ENCODE measurements at regions not wholly inside any gene's neighbourhood (a gene's known extent, or its start where the extent isn't known, plus 50 kb on each side); places are given as distances from the start of the nearest gene placed in this dataset.

DNA sequence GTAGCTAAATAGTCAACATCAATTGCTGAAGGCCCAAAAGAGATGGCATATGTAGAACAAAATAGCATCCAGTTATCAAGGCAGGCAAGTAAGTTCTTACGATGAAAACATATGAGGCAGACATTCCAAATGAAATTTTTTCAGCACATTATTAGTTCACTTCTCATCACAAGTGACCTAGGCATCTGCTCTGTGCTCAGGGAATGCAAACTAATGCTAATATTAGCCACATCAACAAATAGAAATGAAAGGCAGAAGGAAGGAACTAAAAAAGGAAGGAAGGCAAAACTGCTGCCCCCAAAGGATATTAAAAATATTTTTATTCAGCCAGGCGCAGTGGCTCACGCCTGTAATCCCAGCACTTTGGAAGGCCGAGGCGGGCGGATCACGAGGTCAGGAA lies 51.2 kb upstream of the ROCK1 start:
- DNase-seq (ENCODE audit: low spot score): no peak

DNA sequence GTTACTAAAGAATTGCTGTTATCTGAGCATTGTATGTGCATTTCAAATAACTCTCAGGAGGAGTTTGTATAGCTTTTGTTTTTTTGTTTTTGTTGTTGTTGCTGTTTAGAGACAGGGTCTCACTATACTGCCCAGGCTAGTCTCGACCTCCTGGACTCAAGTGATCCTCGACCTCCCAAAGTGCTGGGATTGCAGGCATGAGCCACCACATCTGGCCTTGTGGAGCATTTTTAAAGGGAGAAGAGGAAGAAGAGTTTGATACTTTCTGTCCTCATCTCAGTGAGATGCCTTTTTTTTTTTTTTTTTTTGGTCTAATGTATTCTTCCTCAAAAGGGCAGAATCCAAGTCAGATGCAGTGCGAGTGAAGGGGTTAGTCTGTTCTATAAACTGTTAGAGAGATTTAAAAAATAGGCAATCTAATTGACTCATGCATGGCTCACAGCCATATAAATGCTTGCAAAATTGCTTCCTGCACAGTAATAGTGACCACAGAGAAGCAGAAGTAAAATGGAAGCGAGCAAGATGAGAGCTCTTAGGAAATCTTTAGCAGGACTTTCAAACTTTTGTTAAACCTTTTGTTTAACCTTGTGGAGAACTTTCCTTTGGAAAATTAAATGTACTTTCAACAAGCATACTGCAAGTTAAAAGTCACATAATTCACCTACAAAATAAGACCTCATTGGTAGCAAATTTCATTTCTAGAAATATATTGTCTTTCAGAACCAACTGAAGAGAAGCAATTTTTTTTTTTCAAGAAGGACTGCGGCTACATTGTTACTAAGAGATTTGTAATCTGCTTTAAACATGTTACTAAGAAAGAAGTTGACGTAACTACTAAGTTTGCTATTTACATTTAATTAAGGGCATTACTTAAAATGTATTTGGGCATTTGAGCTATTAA lies 52.3 kb upstream of the ROCK1 start:
- peak; percentile 51 for DNase-seq (ENCODE audit: low spot score)

DNA sequence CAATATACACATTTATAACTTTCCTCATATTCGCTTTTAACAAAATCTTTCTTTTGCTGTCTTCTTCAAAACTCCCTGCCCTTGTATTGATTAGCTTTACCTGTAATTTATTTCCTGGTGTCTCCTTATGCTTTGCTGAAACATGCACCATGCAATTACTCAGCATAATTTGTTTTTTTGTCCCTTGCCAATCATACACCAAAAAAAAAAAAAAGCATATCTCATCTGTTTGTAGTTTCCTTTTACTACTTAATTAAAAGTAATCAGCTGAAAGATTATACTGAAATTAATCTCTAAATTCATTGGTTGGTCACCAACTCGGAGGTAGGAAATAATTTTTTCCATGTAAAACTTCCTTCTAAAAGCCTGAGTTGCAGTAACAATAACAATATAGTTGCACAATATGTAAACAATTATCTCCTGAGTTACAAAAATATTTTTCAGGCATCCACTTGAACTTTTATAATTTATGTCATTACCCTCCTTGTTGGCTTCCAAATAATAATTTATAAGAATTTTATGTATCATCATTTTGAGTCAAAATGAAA lies 53.0 kb upstream of the ROCK1 start:
- DNase-seq (ENCODE audit: low spot score): no peak

DNA sequence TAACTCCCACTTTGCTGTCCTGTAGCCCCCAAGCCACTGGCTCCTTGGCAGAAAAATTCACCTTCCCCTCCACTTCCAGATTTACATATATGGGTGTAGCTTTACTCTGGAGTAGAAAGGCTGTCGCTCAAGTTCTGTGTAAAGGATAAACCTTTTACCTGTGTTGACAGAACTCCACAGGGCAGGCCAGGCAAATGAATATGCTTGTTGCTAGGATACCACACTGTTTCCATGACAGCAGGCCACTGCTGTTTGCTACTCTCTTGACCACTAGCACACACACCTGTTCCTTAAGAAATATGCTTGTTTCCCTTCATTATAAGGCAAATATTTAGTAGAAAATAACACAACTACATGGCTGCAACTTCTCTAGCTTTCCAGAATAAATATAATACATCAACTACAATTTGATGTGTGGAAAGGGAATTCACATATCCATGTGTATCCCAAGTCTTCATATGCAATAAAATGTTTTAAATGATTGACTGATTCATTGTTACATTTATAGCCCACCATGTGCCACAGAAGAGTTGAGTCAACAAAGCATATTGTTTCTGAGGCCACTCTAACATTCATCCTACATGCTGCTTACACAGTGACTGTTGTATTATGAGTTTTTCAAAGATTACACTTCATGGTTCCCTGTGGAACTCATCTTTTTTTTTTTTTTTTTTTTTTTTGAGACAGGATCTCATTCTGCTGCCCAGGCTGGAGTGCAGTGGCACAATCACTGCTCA lies 56.2 kb upstream of the ROCK1 start:
- no peak for DNase-seq (ENCODE audit: low spot score)

DNA sequence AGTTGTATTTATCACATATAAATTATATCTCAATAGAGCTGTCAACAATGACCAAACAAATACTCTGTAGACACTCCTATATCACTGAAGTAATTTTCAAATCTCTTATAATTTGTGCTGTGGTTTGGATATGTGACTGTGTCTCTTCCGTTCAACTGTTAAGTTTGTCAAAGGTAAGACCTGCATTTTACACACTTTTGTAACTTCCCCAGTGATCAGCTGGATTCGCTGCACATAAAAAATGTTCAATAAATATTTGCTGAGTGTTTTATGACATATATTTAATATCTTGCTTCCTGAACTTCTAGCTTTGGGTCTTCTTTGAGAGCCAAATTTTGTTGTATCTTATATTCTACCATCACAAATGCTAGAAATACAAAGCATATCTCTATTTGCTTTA lies 57.3 kb upstream of the ROCK1 start:
- no peak for DNase-seq (ENCODE audit: low spot score)

DNA sequence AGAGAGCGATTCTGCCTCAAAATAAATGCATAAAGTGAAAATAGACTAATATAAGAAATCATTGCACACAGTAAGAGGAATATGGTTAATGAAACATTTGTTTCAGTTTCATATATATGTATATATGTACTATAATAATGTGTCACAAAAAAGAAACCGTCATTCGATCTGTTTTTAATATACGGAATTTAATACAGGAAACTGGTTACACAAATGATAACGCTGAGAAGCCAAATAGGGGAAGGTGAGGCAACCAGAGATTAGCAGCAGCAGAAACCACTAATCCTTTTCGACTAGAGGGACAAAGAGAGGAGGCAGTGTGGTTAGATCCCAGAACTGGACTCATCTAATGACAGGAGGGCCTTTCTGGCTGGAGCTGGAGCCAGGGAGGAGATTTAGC lies 64.2 kb upstream of the GREB1L start:
- no peak for DNase-seq (ENCODE audit: low spot score)

DNA sequence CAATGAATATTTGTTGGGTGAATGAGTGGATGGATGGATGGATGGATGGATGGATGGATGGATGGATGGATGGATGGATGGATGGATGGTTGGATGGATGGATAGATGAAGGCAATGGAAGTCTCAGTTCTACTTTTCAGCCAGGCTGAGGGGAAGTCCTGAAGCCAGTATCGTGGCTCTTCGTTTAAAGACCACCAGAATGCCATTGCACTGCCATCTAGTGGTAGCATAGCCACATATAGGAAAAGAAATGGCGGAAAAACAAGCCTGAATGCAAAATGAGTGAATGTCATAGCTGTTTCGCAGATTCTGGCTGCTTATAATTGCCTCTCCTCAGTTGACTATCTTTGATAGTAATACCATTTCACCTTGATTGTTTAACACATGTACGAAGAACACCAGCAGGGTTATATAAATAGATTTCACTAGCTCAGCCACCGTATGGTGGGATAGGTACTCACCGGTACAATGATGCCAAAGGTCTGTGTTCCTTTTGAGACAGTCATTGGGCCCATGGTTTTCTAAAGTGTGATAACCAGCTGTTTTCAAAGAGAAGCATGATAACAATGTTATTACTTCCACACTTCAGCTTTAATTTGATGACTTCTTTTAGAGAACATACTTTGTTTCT lies 62.3 kb upstream of the GREB1L start:
- peak; percentile 66 for DNase-seq (ENCODE audit: low spot score)

DNA sequence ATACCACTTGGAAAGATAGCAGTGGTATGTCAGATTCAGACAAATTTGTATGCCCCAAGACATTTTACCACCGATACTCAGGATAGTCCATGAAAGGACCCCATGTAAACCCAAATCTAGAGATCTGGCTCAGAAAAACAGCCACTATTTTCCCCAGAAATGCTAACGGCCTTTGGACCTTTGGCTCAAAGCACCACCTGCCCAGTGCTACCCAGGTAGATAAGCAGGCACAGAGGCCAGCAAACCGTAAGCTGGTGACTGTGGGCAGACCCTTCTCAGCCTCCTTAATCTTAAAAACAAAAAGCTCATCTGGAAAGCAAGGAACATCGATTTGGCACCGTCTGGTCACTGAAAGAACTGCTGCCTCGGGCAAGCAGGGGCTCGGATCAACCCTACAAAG lies 61.4 kb upstream of the GREB1L start:
- no peak for DNase-seq (ENCODE audit: low spot score)

DNA sequence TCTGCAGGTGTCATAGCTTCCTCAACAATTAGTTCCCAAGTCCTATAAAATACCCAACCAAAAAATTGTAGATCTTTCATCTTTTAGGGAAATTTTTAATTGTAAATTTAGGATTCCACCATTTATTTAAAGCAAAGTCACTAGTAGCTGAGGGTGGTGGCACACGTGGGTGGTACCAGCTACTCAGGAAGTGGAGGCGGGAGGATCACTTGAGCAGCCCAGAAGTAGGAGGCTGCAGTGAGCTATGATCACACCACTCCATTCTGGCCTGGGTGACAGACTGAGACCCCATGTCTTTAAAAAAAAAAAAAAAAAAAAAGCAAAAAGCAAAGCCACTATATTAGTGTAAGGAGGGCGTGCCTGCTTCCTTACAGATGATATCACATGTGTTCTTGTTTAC lies 60.3 kb upstream of the GREB1L start:
- no peak for DNase-seq (ENCODE audit: low spot score)

DNA sequence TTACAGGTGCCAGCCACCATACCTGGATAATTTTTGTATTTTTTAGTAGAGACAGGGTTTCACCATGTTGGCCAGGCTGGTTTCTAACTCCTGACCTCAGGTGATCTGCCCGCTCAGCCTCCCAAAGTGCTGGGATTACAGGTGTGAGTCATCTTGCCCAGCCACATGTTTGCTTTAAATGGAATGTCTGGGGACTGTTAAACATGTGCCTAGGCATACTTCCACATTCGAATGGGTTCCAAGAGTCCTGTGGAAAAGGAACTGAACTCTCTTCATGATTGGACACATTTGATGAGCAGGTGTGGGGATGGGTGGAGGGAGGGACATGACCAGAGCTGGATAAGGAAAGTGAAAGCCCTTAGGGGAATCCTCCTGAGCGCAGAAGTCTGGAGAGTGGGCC lies 58.4 kb upstream of the GREB1L start:
- no peak for DNase-seq (ENCODE audit: low spot score)

DNA sequence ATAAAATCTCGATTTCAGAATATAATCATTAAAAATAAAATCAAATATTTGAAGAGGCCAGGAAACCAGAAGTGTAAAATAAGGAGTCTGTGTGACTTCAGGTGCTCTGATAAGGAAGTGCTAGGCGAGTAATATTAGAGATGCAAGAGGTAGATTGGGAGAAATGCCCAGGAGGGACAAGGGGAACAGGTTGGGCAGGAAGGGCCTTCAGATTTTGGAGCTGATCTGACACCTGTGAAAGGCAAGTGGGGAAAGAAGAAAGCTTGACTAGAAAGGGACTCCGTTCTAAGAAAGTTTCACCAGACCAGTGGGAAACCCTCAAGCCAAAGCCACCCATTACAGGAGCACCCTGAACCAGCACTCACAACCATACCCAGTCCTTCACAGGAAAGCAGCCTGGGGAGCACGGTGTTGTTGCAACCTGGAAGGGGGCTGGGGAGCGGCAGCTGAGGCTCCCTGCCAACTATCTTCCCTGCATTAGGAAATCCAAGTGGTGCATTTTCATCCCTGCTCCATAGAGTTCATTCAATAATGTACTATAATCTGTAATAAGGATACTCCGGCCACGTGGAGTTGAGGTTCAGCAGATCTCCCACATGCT lies 57.5 kb upstream of the GREB1L start:
- DNase-seq (ENCODE audit: low spot score): no peak

DNA sequence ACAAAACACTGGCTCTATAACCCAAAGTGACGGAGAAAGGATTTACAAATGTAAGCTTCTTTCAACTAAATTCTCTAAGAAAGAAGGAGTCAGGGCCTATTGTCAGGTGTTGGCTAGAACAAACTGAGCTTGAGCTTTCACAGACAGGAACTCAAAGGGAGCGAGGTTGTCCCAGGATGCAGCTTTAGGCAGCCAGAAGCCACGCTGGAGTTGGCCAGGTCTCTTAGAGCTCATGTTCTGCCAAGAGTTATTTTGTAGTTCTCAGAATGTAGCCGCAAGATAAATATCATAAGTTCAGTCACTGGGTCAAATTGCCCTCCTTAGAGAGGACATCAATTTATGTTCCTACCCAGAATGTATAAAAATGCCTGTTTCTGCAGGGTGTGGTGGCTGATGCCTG lies 54.1 kb upstream of the GREB1L start:
- DNase-seq (ENCODE audit: low spot score): no peak

DNA sequence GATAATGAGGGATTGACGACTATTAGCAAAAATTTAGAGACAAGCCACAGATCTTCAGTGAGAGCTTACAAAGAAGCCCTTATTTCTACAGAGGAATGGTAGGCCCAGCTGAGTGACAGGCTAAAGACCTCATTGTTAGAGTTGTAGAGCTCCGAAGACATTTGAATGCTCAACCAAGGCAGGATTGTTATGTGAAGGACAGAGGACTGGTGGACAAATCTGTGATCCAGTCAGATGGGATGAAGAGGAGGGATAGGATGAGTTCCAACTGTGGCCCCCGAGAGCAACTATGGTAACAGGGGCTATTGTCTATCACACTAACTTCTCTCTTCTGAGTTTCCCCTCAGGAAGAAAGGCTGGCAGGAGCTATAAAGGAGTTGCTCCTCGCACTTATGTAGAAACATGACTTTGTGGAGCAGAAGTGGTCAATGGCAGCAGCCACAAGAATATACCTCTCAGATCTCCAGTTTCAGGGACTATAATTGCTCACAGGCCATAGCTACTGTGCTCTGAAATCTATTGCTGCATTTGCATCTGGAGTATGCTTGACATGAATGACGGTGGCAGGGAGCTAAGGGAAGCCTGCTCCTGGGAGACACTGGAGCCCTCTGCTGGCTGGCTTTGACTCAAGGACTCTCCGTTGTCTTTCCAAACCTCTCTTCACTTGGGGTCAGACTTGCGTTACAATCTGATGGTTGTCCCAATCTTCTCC lies 50.3 kb upstream of the GREB1L start:
- peak; percentile 38 for DNase-seq (ENCODE audit: low spot score)
